ENCODE measurements at regions not wholly inside any gene's neighbourhood (a gene's known extent, or its start where the extent isn't known, plus 50 kb on each side); places are given as distances from the start of the nearest gene placed in this dataset.

DNA sequence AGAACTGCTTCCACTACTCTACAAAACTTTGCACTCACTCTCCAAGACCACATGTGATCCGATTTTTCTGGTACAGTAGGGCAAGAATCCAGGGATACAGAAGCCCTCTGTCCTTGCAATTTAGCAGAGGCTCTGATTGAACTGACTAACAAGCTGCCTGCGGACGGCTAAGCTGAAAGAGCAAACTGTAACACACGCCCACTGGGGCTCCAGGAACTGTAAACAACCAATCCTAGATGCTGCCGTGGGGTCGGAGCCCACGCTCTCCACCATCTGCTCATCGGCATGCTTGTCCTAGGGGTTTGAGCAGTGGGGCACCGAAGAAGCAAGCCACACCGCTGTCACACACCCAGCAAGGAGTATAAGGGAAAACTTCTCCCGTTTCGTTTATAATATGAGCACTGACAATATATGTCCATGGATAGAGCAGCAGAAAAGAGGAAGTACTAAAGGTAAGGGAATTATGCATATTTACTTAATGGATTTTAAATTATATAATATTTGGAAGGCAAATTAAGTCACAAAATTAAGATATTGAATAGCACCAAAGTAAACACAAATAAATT, 634.4 kb upstream of the POT1 start:
- TF ChIP-seq POLR2A (IDR thresholded peaks at IDR 0.05): no peak
- TF ChIP-seq, protein P1, sequence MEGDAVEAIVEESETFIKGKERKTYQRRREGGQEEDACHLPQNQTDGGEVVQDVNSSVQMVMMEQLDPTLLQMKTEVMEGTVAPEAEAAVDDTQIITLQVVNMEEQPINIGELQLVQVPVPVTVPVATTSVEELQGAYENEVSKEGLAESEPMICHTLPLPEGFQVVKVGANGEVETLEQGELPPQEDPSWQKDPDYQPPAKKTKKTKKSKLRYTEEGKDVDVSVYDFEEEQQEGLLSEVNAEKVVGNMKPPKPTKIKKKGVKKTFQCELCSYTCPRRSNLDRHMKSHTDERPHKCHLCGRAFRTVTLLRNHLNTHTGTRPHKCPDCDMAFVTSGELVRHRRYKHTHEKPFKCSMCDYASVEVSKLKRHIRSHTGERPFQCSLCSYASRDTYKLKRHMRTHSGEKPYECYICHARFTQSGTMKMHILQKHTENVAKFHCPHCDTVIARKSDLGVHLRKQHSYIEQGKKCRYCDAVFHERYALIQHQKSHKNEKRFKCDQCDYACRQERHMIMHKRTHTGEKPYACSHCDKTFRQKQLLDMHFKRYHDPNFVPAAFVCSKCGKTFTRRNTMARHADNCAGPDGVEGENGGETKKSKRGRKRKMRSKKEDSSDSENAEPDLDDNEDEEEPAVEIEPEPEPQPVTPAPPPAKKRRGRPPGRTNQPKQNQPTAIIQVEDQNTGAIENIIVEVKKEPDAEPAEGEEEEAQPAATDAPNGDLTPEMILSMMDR (IDR thresholded peaks at IDR 0.05): no peak
